Fibroblast of skin of back (primary cell): ENCODE measurements at regions not wholly inside any gene's neighbourhood (a gene's known extent, or its start where the extent isn't known, plus 50 kb on each side); places are given as distances from the start of the nearest gene placed in this dataset.
"Not testable (repeated sequence)": the region's sequence is repeated elsewhere in the genome, so short reads cannot be mapped to it uniquely, and the experiment has no call there.

ENCODE experiments used
- DNase-seq: peaks from one replicate; pipeline ENCODE4 v3.0.0-alpha.2; 2013

DNA sequence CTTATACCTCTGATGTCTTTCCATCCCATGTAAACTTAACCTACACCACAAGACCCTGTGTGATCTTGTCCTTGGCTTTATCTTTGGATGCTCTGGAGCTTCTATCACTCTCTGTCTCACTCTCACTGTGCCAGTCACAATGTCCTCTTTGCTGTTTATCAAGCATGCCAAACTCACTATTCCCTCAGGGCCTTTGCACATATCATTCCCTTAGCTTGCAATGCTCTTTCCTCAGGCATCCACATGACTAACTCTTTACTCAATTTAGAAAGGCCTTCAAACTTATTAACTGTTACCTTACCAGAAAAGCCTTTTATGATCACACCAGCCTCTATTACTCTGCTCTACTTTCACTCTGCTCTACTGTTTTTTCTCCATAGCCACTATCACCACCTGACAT lies 354.1 kb downstream of the RFC3 start:
- DNase-seq = peak; percentile 65

DNA sequence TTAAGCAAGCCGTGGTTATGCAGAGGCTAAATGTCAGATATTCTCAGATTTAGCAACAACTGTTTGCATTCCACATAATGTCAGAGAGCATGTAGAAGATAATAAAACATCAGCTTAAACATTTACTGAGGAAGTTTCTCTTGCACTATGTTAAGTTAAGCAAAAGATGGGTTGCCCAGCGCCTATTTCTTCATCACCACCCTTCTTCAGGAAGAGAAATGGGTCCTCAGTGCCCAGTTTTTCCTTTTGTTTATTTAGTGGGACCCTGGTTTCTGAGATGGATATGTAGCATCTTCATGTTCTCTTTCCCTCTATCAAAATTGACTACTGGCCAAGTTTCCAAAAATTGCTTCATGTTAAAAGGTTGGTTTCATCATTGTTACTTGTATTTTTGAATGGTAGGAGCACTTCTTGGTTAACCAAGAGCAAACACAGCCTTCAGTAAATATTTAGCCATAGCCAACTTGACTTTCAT lies 356.8 kb downstream of the RFC3 start:
- DNase-seq = peak; percentile 28

DNA sequence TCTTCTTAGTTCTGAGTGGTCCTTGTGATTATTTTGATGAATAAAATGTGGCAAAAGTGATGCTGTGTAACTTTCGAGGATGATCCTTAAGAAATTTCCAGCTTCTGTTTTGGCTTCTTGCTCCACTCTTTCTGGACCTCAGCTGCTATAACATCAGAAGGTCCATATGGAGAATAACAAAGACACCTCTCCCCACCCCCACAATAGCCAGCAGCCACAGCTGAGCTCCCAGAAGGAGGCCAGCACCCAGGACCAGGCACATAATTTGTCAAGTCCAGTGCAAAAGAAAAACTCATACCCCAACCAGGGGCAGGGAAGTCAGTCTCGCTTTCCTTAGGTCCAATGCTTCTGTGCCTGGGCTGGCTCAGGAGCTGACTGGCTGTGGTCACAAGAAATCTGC lies 357.6 kb downstream of the RFC3 start:
- no peak for DNase-seq

DNA sequence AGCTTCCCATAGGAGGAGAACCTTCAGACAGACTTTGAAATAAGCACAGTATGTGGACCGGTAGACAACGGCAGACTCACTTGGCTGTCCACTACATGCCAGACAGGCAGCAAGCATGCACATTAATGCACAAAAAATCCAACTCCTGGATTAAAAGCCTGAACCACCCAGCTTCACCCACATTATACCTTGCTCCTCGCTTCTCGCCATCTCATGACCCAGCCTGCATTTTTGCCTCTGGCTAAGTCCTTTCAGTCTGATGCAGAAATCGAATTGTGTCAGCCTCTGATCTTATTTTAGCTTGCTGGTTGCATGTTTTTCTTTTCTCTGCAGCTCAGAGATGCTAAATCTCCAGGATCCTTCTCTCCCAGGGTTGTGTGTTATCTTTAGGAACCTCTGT lies 358.7 kb downstream of the RFC3 start:
- DNase-seq = no peak

DNA sequence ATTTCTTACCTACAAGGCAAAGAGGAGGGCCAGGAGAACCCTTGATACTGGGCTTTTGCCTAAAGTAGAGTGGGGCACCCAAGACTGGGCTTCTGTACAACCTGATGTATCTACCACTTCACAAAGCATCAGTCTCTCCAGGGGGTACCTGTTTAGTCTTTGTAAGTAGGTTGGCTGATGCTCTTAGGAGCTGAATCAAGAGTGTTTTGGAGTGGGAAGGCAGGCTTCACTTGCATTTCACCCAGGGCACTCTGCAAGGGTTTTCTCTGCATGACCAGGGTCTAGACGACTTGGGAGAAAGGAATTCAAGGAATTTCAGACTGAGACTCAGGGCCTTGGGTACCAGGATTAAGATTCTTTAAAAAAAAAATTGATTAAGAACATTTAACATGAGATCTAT lies 361.5 kb downstream of the RFC3 start:
- peak; percentile 63 for DNase-seq

DNA sequence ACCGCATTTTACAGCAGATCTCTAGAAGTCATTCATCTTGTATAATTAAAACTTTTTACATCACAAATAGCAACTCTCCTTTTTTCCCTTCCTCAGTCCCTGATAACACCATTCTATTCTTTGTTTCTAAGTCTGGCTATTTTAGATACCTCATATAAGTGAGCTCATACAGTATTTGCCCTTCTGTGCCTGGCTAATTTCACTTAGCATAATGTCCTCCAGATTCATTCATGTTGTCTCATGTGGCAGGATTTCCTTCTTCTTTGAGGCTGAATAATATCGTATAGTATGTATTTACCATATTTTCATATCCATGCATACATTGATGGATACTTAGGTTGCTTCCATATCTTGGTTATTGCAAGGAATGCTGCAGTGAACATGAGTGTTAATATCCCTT lies 362.0 kb downstream of the RFC3 start:
- no peak for DNase-seq

DNA sequence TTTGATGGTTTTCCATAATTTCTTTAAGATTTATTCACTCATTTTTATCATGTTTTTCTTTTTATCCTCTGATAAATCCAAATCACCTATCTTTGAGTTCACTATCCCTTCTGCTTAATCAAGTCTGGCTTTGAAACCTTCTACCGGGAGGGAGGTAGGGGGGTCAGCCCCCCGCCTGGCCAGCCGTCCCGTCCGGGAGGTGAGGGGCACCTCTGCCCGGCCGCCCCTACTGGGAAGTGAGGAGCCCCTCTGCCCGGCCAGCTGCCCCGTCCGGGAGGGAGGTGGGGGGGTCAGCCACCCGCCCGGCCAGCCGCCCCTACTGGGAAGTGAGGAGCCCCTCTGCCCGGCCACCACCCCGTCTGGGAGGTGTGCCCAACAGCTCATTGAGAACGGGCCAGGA lies 363.3 kb downstream of the RFC3 start:
- not testable (repeated sequence) for DNase-seq

DNA sequence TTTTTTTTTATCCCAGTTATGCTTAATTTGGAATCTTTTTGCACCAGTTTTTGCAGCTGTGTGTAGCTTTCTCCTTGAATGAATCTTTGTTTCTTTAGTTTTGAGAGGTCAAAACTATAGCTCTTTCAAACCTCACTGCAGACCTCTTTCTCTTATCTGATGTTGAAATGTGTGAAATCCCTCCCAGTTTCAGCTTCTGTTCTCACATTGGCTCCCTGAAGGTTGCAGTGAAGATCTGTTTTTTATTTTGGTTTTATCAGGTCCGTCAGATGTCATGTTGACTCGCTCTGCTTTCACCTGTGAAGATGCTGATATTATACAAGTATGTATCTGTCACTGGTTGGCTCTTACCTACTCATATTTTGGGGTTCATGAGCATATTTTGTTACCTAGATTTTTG lies 372.0 kb downstream of the RFC3 start:
- no peak for DNase-seq

DNA sequence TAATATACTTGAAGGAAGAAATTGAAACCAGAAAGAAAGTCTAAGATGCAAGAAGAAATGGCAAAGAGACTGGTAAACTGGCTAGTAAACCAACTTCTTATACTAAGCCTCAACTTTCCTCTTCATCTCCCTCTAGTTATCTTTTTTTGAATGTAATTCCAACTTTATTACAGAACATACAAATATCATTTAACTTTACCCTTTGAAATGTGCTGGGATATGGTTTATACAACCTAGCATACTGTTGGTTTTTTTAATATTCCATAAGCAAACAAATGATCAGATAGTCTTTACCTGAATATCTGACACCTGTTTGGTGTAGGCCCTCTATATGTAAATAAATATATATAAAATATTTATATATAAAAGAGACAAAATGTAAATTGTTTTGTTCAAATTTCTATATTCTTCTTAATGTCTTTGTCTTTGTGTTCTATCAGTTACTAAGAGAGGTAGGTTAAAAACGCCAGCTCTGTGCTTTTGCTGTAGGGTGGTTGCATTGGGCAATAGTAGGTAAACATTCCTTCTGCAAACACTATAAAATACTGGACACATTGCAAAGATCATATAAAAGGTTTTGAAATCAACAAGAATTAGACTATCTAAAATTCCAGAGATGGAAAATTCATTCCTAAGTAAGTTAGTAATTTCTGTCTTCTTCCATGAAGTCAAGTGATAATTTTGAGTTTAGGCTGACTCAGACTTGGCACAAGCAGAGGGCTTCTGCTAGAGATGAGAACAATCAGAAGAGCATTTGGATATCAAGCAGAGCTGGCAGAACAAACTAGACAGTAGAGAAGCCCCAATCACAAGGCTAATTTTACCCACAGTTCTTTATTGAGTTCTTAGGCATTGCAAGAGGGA lies 383.3 kb downstream of the RFC3 start:
- peak; percentile 71 for DNase-seq

DNA sequence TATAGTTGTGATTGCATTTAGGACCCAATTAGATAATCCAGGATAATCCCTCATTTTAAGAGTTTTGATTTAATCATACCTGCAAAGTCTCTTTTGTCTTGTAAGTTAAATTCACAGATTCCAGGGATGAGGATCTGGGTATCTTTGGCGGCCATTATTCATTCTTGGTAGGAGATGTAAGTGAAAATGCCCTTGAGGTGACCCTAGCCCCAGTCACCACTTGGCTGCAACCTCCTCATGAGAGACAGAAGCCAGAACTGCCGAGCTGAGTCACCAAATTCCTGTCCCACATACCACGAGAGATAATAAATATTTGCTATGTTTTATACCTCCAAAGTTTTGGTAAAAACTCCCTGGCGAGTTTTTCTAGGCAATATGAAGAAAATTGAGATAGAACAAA lies 389.4 kb downstream of the RFC3 start:
- peak; percentile 89 for DNase-seq

DNA sequence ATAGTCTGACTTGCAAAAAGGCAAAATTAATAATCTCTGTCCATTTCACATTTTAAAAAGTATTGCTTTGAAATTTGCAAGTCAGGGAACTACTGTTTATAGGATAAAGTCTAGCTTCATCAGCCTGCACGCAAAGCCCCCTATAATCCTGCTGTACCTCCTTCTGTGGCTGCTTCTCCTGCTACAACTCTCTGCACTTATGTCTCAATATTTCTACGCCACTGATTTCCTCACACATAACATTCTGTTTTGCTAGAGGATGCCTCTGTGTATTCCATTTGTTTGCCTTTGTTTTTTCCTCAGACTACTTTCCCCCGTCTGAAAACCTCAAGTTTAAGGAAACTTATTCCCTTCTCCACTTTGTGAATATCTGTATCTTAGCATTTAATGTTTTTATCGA lies 389.9 kb downstream of the RFC3 start:
- no peak for DNase-seq

DNA sequence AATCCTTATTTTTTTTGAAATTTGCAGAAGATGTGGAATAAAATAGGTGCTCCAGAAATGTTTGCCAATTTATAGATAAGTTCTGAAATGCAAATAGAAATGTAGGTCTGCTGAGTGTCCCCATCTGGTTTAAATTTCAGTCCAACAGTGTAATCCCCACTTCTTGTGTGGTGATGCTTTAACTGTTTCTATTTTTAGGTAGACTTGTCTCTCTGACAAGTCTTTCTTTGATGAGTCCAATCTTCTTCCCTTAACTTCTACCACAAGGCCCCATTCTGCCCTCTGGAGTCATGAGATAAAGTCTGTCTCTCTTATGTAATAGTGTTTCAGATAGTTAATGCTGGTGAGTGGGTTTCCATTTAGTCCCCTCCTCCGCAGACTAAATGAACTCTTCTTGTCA lies 390.4 kb downstream of the RFC3 start:
- peak; percentile 57 for DNase-seq

DNA sequence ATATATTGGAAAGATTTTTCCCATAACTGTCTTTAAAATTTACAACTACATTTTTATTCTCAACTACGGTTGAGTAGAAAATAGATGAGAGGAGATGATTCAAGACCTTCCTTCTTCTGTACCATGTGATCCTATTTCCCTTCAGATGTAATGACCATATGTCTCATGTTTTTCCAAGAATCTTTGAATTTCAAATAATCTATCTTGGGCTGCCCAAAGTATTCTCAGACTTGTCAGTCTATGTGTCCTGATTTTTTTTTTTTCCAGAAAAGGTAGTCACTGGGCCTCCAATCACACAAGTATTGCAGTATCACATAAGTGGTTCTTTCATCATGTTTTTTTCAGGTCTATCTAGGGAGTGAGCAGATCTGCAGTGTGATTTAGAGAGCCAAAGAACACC lies 392.4 kb downstream of the RFC3 start:
- no peak for DNase-seq

DNA sequence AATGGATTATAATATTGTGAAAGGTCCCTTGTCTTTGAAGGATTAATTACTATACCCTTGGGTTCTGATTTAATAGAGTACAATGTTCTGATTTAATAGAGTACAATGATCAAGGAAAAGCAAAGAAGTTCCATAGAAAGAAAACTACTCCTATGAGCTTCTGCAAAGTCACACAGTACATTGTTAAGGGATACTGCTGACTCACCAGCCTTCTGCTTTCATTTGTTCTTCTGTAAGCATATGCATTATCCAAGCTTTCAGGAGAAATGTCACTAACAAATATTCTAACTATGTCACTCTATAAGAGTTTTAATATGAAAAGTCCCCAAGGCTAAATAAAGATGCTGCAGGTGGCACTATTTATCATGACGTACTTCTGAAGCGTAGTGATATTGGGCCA lies 396.7 kb downstream of the RFC3 start:
- DNase-seq = no peak

DNA sequence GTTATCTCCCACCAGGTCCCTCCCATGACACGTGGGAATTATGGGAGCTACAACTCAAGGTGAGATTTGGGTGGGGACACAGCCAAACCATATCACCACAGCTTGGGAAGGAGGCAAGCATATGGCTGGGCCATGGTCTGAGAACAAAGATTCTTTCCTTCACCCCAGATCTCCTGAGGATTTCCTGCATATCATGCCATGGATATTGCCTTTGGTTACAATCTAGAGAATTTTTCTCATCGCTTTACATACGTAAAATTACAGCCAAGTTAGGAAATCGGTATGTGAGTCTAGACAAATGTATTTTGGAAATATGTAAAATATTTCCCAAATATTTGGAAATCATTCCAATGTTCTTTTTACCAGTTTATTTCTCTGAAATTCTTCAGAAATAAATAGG lies 398.3 kb downstream of the RFC3 start:
- peak; percentile 27 for DNase-seq

DNA sequence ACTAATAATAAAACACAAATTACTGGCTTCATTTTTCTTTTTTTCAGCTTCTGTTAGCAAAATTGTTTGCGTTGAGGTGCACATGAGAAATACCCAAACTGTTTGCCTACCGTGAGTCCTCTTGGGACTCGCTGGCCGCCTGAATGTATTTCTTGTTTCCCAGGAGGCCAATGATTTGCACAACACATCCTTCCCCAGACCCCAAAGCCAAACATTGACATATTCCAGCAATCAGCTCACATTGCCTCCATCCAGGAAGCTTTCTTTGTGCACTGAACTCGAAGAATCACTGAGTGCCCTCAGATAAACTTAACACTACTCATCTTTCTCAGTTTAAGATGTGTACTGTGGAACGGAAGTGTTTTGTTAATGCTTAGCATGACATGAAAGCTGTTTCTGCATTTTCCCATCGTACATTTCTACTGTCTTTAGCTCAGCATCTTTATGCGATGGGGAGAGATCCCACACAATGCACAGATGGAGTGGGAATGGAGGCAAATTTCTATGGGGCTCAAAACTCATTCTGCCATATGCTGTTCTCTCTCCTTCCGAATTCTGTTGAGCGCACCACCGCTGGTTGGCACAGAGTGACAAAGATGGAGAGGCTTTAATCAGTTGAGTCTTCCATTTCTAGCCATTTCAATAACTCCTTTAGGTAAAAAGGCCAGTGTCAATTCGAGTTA lies 399.5 kb downstream of the RFC3 start:
- DNase-seq = no peak

DNA sequence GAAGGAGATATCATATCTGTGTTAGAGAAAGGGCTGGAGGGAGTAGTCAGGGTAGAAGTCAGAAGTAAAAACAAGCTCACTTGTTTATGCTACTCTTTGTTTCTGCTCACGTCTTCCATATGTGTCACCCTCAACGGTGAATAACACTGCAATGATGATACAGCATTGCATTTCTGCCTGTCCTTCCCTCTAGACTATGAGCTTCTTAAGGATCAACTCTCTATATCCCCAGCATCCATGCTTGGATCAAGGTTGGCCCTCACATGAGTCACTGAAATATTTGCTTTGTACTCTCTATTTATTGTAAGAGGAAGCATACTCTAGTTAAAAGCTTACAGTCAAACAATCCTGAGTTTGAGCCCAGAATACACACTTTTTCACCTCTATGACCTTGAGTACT lies 406.0 kb downstream of the RFC3 start:
- no peak for DNase-seq

DNA sequence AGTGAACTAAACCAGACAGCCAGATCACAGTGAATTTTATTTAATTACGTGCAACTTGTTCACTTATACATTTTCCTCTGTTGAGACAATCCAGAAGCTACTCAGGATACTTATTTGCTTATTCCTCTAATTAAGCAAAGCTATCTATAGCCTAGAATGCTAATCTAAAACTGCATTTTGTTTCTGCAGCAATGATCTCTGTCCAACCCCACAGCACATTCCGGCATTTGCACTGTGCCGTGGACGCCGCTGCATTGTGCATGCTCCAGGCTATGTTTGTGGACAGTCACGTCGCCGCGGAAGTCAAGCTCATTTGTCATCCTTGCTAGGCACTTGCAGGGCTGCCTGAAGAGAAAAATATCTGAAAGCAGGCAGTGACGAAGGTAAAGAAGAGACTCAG lies 406.9 kb downstream of the RFC3 start:
- no peak for DNase-seq

DNA sequence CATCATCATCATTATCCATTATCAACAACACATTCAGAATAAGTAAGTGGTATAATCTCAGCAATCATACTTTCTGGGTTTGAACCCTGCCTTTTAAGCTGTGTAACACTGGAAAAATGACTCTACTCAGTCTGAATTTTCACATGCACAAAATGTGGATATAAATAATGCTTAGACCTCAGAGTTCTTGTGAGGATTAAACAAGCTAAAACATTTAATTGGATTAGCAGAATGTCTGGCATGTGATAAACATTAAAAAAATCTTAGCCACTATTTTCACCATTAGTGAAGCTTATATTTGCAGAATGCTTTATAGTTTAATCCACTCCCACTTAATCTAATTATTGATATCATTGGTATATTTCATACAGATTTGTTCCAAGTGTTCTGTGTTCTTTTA lies 412.3 kb downstream of the RFC3 start:
- no peak for DNase-seq

DNA sequence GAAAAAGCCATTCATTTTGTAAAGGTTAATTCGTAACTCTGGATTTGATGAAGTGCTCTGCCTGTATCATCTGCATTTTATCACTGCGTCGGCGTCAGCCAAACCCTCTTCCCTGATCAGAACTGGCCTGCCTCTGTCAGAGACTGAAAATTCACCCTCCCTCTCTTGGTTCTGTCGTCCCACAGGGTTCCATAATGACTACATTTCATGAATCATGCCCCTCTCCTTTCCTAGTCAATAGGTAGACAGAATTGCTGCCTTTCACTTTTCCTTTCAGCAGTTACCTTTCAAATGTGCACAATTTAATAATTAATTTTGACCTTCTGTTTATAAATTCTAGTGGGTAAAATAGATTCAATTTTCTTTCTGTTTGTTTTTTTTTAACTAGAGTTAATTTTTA lies 423.4 kb downstream of the RFC3 start:
- no peak for DNase-seq

DNA sequence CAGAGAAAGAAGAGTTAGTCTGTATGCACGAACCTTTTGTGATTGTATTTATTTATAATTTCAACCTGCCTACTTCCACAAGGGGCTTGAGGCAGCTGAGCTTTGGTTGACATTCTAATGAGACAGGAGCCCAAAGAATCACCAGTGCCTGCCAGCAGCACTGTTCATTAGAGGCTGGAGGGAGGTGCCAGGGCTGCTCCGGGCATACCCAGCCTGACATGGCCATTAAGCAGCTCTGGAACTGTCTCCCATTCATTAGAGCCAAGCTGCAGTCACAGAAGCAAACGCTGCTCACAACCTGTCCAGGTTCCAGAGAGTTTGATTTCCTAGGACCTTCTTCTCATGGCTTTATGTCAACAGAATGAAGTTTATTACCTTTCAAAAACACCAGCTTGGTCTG lies 425.5 kb downstream of the RFC3 start:
- no peak for DNase-seq

DNA sequence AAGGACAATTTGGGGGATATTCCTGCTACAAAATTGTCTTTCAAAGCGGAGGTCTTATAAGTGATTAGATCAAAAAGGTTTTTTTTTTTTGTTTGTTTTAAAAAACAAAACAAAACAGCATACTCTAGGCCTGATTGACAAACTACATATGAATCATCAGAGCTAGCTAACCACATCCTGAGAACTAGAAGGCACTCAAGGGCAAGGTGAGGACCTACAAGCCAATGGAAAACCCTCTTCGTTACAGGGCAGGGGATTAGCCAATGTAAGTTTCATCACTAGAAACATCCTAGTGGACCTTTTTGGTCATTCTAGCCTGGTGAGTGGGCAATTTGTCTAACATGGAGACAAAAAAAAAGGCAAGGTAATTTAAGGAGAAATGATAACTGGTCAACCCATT lies 428.6 kb downstream of the RFC3 start:
- no peak for DNase-seq

DNA sequence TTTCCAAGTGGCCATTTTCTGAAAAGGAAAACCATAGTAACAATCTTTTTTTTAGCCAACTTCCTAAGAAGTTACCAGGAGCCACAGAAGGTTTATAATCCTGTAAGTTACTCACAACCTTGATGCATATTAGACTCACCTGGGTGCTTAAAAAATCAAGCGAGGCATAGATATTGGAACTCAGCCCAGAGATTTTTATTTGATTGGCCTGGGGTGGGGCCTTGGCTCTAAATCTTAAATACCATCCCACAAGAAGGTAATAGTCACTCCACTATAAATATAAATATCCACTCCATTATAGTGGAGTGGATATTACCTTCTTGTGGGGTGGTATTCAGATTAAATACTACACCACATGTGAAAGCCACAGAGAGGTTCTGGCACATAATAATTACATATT lies 429.6 kb downstream of the RFC3 start:
- DNase-seq = no peak

DNA sequence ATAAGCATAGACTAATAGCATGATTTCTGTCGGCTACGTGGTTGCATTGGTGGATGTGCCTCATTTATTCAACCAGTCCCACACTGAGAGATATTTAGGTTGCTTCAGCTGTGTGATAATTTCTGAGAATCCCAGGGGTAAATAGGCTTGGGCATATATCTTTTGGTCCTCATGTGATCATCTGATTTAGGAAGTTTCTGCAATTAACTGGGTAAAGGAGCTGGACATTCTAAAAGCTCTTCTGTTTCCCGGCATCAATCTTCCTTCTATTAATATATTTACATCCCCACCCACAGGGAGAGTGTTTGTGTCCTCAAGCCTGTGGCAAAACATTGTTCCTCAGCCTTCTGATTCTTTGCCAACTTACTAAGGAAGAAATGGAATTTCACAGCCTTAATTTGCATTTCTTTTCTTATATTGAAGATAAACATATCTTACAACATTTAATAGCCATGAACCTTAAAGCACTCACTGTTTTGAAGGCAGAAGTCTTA lies 431.6 kb downstream of the RFC3 start:
- DNase-seq = no peak
